ENCODE measurements at regions not wholly inside any gene's neighbourhood (a gene's known extent, or its start where the extent isn't known, plus 50 kb on each side); places are given as distances from the start of the nearest gene placed in this dataset.

DNA sequence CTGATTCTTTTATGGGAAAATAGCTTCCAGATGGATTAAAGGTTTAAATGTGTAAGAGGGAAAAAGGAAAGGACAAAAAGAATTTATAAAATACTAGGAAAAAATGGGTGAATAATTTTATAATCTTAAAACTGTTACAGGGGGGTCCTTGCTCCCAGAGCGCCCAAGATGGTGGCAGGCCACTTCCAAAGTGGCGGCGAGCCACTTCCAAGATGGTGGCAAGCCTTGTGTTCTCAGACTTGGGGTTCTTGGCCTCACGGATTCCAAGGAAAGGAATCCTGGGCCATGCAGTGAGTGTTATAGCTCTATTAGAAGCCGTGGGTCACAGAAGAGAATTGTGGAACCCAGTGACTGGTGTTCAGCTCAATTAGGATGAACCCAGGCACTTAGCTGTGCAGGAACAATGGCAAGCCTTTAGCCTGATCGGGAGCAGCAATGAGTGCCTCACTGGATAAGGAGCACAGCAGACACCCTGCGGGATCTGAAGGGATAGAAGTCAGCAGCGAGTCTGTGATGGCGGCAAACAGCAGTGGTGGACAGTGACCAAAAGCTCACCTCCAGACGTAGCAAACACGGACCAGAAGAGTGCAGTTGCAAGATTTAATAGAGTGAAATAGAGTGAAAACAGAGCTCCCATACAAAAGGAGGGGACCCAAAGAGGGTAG lies 83.2 kb upstream of the SNCAIP start:
- ChIA-PET CTCF (interaction anchor here (2.0 kb wide), 1 partner anchor 33 kb away, joined by 7 read pairs; no protein-coding TSS in a partner anchor), POLR2A (no interaction called here)
- DNase-seq (ENCODE audit: low read depth) = no peak
- TF ChIP-seq, protein P1, sequence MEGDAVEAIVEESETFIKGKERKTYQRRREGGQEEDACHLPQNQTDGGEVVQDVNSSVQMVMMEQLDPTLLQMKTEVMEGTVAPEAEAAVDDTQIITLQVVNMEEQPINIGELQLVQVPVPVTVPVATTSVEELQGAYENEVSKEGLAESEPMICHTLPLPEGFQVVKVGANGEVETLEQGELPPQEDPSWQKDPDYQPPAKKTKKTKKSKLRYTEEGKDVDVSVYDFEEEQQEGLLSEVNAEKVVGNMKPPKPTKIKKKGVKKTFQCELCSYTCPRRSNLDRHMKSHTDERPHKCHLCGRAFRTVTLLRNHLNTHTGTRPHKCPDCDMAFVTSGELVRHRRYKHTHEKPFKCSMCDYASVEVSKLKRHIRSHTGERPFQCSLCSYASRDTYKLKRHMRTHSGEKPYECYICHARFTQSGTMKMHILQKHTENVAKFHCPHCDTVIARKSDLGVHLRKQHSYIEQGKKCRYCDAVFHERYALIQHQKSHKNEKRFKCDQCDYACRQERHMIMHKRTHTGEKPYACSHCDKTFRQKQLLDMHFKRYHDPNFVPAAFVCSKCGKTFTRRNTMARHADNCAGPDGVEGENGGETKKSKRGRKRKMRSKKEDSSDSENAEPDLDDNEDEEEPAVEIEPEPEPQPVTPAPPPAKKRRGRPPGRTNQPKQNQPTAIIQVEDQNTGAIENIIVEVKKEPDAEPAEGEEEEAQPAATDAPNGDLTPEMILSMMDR (IDR thresholded peaks at IDR 0.05; ENCODE audit: insufficient read depth, low read depth, low read length) = no peak
- H3K4me3 ChIP-seq (ENCODE audit: low read depth, low read length) = no peak overlapping the region
- no peaks in the 10 kb centered on the region; the same call in 1 of the 2 replicates for H3K27me3 ChIP-seq (ENCODE audit: control insufficient read depth, insufficient read depth, low read length)
- no peaks in the 10 kb centered on the region for H3K36me3 ChIP-seq (ENCODE audit: control insufficient read depth, insufficient read depth, low read length)

DNA sequence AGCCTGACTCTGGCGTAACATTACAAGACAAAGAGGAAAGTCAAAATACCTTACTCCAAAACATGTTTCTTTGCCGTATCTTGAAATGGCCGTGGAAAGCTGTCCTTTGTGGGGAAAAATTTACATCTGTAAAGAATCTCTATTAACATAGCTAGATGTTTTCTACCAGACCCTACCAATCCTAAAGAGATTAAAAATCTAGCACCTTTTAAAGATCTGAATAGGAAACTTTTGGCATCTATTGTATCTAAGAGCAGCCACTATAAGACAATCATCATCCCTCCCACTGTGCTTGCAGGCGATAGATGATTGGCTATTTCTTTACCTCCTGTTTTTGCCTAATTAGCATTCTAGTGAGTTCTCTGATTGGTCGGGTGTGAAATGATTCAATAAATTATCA lies 82.5 kb upstream of the SNCAIP start:
- no peak for DNase-seq (ENCODE audit: low read depth)
- TF ChIP-seq, protein P1 (IDR thresholded peaks at IDR 0.05; ENCODE audit: insufficient read depth, low read depth, low read length) = no peak
- ChIA-PET CTCF (interaction anchor here (2.0 kb wide), 1 partner anchor 34 kb away, joined by 7 read pairs; no protein-coding TSS in a partner anchor), POLR2A (no interaction called here)
- Histone ChIP-seq H3K36me3 (ENCODE audit: control insufficient read depth, insufficient read depth, low read length) (no peaks in the 10 kb centered on the region), H3K27me3 (ENCODE audit: control insufficient read depth, insufficient read depth, low read length) (no peaks in the 10 kb centered on the region; the same call in 1 of the 2 replicates), H3K4me3 (ENCODE audit: low read depth, low read length) (no peak overlapping the region)

GRCh38 chr5:122236270-122237040 lies 75.6 kb upstream of the SNCAIP start:
- Histone ChIP-seq H3K27me3 (ENCODE audit: control insufficient read depth, insufficient read depth, low read length) (no peaks in the 10 kb centered on the region), H3K36me3 (ENCODE audit: control insufficient read depth, insufficient read depth, low read length) (no peaks in the 10 kb centered on the region), H3K4me3 (ENCODE audit: low read depth, low read length) (no peak overlapping the region)
- ChIA-PET POLR2A (no interaction called here), CTCF (no interaction called here)
- TF ChIP-seq, protein P1 (IDR thresholded peaks at IDR 0.05; ENCODE audit: insufficient read depth, low read depth, low read length) = no peak
- no peak for DNase-seq (ENCODE audit: low read depth)

DNA sequence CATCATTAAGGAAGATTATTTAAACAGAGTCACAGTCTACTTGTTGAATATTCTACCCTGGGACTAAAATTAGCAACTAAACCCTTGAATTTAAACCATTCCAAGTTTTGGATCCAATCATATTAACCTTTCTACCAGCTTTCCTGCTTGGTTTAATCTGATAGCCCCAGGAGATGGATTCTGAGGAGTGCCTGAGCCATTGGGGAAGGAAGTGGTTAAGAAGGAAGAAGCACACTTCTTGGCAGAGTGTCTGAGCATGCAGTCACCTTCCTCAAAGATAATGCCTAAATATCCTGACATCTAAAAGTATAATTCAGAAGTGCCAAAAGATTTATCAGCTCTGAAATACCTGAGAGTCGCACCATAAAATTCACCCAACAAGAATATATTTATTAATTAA lies 74.1 kb upstream of the SNCAIP start:
- Histone ChIP-seq H3K4me3 (ENCODE audit: low read depth, low read length) (no peak overlapping the region), H3K36me3 (ENCODE audit: control insufficient read depth, insufficient read depth, low read length) (no peaks in the 10 kb centered on the region), H3K27me3 (ENCODE audit: control insufficient read depth, insufficient read depth, low read length) (no peaks in the 10 kb centered on the region)
- TF ChIP-seq, protein P1 (IDR thresholded peaks at IDR 0.05; ENCODE audit: insufficient read depth, low read depth, low read length) = no peak
- ChIA-PET CTCF (no interaction called here), POLR2A (no interaction called here)
- DNase-seq (ENCODE audit: low read depth) = no peak

DNA sequence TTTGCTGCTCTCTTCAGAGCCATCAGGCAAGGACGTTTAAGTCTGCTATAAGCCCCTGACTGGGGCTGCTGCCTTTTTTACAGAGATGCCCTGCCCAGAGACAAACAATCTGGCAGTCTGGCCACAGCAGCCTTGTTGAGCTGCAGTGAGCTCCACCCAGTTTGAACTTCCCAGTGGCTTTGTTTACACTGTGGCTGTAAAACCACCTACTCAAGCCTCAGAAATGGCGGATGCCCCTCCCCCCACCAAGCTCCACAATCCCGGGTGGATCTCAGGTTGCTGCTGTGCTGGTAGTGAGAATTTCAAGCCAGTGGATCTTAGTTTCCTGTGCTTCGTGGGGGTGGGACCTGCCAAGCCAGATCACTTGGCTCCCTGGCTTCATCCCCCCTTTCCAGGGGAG lies 59.7 kb upstream of the SNCAIP start:
- ChIA-PET CTCF (no interaction called here), POLR2A (no interaction called here)
- no peak for DNase-seq (ENCODE audit: low read depth)
- TF ChIP-seq, protein P1 (IDR thresholded peaks at IDR 0.05; ENCODE audit: insufficient read depth, low read depth, low read length) = no peak
- H3K27me3 ChIP-seq (ENCODE audit: control insufficient read depth, insufficient read depth, low read length) = no peaks in the 10 kb centered on the region
- no peak overlapping the region for H3K4me3 ChIP-seq (ENCODE audit: low read depth, low read length)
- H3K36me3 ChIP-seq (ENCODE audit: control insufficient read depth, insufficient read depth, low read length) = no peaks in the 10 kb centered on the region

All from BJ (cell line).